ENCODE measurements at regions not wholly inside any gene's neighbourhood (a gene's known extent, or its start where the extent isn't known, plus 50 kb on each side); places are given as distances from the start of the nearest gene placed in this dataset.

GRCh38 chr4:108324450-108324849 lies 155.7 kb upstream of the LEF1 start:
- no peak for TF ChIP-seq CTCF (IDR thresholded peaks at IDR 0.05; ENCODE audit: low read length)
- no peak for TF ChIP-seq EZH2 (optimal IDR thresholded peaks at IDR 0.05; ENCODE audit: low read depth, low read length)
- TF ChIP-seq EZH2phosphoT487 (IDR thresholded peaks at IDR 0.05; ENCODE audit: low read length): no peak

Data from MM.1S (cell line).